PC-3 (cell line): ENCODE measurements at regions not wholly inside any gene's neighbourhood (a gene's known extent, or its start where the extent isn't known, plus 50 kb on each side); places are given as distances from the start of the nearest gene placed in this dataset.
A peak's percentile ranks its signal among the peaks of the same experiment; 100 is the strongest.

Source experiments
- ATAC-seq: fragments of 200-7000 bp; cut with Tn5 transposase; 2 replicates; pipeline ENCODE4 v1.9.1; 2020; ENCODE audit warnings: mild to moderate bottlenecking, moderate library complexity
- BruUV-seq: library from RNA; stranded (reverse); fragments of 400-500 nt; replicated peaks from 2 replicates; lab custom pipeline; 2021; lab: Mats Ljungman, UMichigan
- CTCF ChIA-PET: fragments of 300-600 bp; sonication (Branson Sonifier 250); formaldehyde crosslinking; loops from one replicate; lab custom pipeline; 2022; ENCODE audit warnings: antibody characterized with exemption; lab: Charles Lee
- POLR2A ChIA-PET: fragments of 300-600 bp; sonication (Branson Sonifier 250); formaldehyde crosslinking; loops from one replicate; lab custom pipeline; 2022; ENCODE audit warnings: antibody characterized with exemption; ENCODE audit not compliant: unreplicated experiment; lab: Charles Lee
- DNase-seq: peaks from one replicate; pipeline ENCODE4 v3.0.0-alpha.2; 2015
- H2AFZ ChIP-seq: fragments of 300-600 bp; sonication (generic); 2 replicates; pipeline ENCODE4 v1.6.0; 2016; ENCODE audit warnings: antibody characterized with exemption, low read length
- H3F3A ChIP-seq: fragments of 300-600 bp; sonication (generic); one replicate; pipeline ENCODE4 v1.6.0; 2017; ENCODE audit warnings: antibody characterized with exemption, low read length, control low read depth, mild to moderate bottlenecking; ENCODE audit not compliant: unreplicated experiment
- H3K27ac ChIP-seq: fragments of 300-600 bp; sonication (generic); 2 replicates; pipeline ENCODE4 v1.5.1; 2016; ENCODE audit warnings: mild to moderate bottlenecking, low read length
- H3K27me3 ChIP-seq: fragments of 300-600 bp; sonication (generic); 2 replicates; pipeline ENCODE4 v1.6.1; 2016; ENCODE audit warnings: low read length, mixed read lengths
- H3K36me3 ChIP-seq: fragments of 300-600 bp; sonication (generic); 2 replicates; pipeline ENCODE4 v1.6.1; 2016; ENCODE audit warnings: low read depth, mixed run types, low read length, mixed read lengths
- H3K4me1 ChIP-seq: fragments of 300-600 bp; sonication (generic); 2 replicates; pipeline ENCODE4 v1.5.1; 2016; ENCODE audit warnings: low read length; ENCODE audit not compliant: insufficient read depth
- H3K4me2 ChIP-seq: fragments of 300-600 bp; sonication (generic); 2 replicates; pipeline ENCODE4 v1.6.0; 2016; ENCODE audit warnings: low read length
- H3K4me3 ChIP-seq: fragments of 300-600 bp; sonication (generic); 2 replicates; pipeline ENCODE4 v1.5.1; 2016; ENCODE audit warnings: mild to moderate bottlenecking, low read length, mixed read lengths
- H3K79me2 ChIP-seq: fragments of 300-600 bp; sonication (generic); 2 replicates; pipeline ENCODE4 v1.6.1; 2017; ENCODE audit warnings: low read length, mixed read lengths
- H3K9ac ChIP-seq: fragments of 300-600 bp; sonication (generic); 2 replicates; pipeline ENCODE4 v1.6.0; 2016; ENCODE audit warnings: mild to moderate bottlenecking, low read length
- H3K9me2 ChIP-seq: fragments of 300-600 bp; sonication (generic); replicated peaks from 2 replicates; pipeline ENCODE4 v1.6.1; 2016; ENCODE audit warnings: mixed run types, low read length, mixed read lengths
- H3K9me3 ChIP-seq: fragments of 300-600 bp; sonication (generic); 2 replicates; pipeline ENCODE4 v1.6.1; 2016; ENCODE audit warnings: low read length, mixed read lengths
- H4K20me1 ChIP-seq: fragments of 300-600 bp; sonication (generic); 2 replicates; pipeline ENCODE4 v1.6.1; 2016; ENCODE audit warnings: low read length, mixed read lengths
- CTCF ChIP-seq: fragments of 300-600 bp; sonication (generic); conservative IDR thresholded peaks from 2 replicates; pipeline ENCODE4 v1.5.1; 2017; ENCODE audit warnings: antibody characterized with exemption, low read depth, mild to moderate bottlenecking, low read length
- EZH2 ChIP-seq: fragments of 300-600 bp; sonication (generic); IDR thresholded peaks from one replicate; pipeline ENCODE4 v1.6.1; 2017; ENCODE audit warnings: antibody characterized with exemption, mild to moderate bottlenecking, low read length; ENCODE audit not compliant: unreplicated experiment
- EZH2phosphoT487 ChIP-seq: fragments of 300-600 bp; sonication (generic); IDR thresholded peaks from 2 replicates; pipeline ENCODE4 v1.6.1; 2018; ENCODE audit warnings: mild to moderate bottlenecking, antibody characterized with exemption, low read length, borderline replicate concordance
- intact Hi-C: fragments of 100-400 bp; cut with micrococcal nuclease; formaldehyde crosslinking; loops from 2 replicates; pipeline ENCODE4 v1.9.0; 2023

DNA sequence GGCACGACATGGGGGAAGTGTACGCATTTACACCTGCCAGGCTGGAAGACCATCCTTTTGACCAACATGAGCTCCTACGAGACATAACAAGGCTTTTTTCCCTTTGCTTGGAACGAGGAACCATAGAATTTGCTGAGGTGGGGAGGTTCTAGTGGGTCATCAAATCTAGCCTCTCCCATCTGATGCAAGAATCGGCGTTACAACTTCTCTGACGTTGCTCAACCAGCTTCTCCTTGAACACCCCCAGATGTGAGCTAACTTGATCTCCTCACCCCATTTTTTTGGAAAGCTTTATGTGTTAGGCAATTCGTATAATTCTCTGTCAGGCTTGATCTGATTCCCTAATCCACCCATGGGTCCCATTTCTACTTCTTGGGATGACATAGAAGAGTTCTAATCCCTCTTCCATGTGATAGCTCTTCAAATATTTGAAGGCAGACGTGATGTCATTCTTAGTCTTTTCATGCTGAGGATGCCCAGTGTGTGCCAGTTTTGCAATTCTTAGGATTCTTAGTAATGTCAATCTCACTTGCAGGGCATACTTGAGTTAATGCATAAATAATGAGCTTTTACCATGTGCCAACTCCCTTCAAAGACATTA lies 163.6 kb upstream of the PARP11 start:
- TF ChIP-seq EZH2phosphoT487 = no peak
- TF ChIP-seq CTCF = no peak
- TF ChIP-seq EZH2 = no peak
- ChIA-PET POLR2A (no interaction called here), CTCF (no interaction called here)
- no peaks in the 10 kb centered on the region for H3K36me3 ChIP-seq
- DNase-seq = no peak
- no peaks in the 10 kb centered on the region for H4K20me1 ChIP-seq
- no peaks in the 10 kb centered on the region for H3F3A ChIP-seq
- peaks cover 7% of the 10 kb centered on the region; the same call in 1 of the 2 replicates for H3K27me3 ChIP-seq
- no TSS peak for BruUV-seq
- no peaks in the 10 kb centered on the region for H3K9me3 ChIP-seq
- no peaks in the 10 kb centered on the region for H3K79me2 ChIP-seq
- H3K27ac ChIP-seq = no peak overlapping the region
- H2AFZ ChIP-seq = no peak overlapping the region
- intact Hi-C loops = loop anchor here (1.0 to 2.0 kb wide), 2 partner anchors 42 to 151 kb away; no protein-coding TSS in a partner anchor
- ATAC-seq = no peak
- H3K4me2 ChIP-seq = no peak overlapping the region
- H3K4me3 ChIP-seq = no peak overlapping the region
- H3K4me1 ChIP-seq = peaks cover 11% of the 10 kb centered on the region
- H3K9ac ChIP-seq = no peak overlapping the region
- H3K9me2 ChIP-seq = no peaks in the 10 kb centered on the region

GRCh38 chr12:4034921-4035320 lies 161.7 kb upstream of the PARP11 start:
- intact Hi-C loops = no loop called here
- no peak overlapping the region for H3K4me2 ChIP-seq
- no peaks in the 10 kb centered on the region for H3F3A ChIP-seq
- H3K27ac ChIP-seq = no peak overlapping the region
- POLR2A ChIA-PET = no interaction called here
- H3K9ac ChIP-seq = no peak overlapping the region
- DNase-seq = no peak
- no TSS peak for BruUV-seq
- H3K4me1 ChIP-seq = peaks cover 14% of the 10 kb centered on the region
- H3K4me3 ChIP-seq = no peak overlapping the region
- no peaks in the 10 kb centered on the region for H4K20me1 ChIP-seq
- no peaks in the 10 kb centered on the region for H3K9me2 ChIP-seq
- no peak for TF ChIP-seq EZH2
- TF ChIP-seq EZH2phosphoT487 = no peak
- no peak for TF ChIP-seq CTCF
- H3K9me3 ChIP-seq = no peaks in the 10 kb centered on the region
- H3K27me3 ChIP-seq = peaks cover 7% of the 10 kb centered on the region; the same call in 1 of the 2 replicates
- no peak for ATAC-seq
- CTCF ChIA-PET = no interaction called here
- no peaks in the 10 kb centered on the region for H3K36me3 ChIP-seq
- H2AFZ ChIP-seq = no peak overlapping the region
- H3K79me2 ChIP-seq = no peaks in the 10 kb centered on the region

GRCh38 chr12:4032924-4033615 lies 159.9 kb upstream of the PARP11 start:
- Histone ChIP-seq H3K4me1 (peaks cover 14% of the 10 kb centered on the region), H3K9me2 (no peaks in the 10 kb centered on the region), H3K27me3 (peaks cover 5% of the 10 kb centered on the region; the same call in 1 of the 2 replicates), H3F3A (no peaks in the 10 kb centered on the region), H3K4me2 (no peak overlapping the region), H3K4me3 (no peak overlapping the region), H4K20me1 (no peaks in the 10 kb centered on the region), H3K9ac (no peak overlapping the region), H3K36me3 (no peaks in the 10 kb centered on the region), H3K79me2 (no peaks in the 10 kb centered on the region), H3K9me3 (no peaks in the 10 kb centered on the region), H3K27ac (no peak overlapping the region), H2AFZ (no peak overlapping the region)
- no peak for ATAC-seq
- POLR2A ChIA-PET = interaction anchor here (0.6 kb wide), 1 partner anchor 120 kb away, joined by 3 read pairs; no protein-coding TSS in a partner anchor
- CTCF ChIA-PET = no interaction called here
- no TSS peak for BruUV-seq
- no peak for TF ChIP-seq CTCF
- TF ChIP-seq EZH2phosphoT487 = no peak
- intact Hi-C loops = no loop called here
- DNase-seq = peak; percentile 48
